SK-N-MC (cell line): ENCODE measurements at regions not wholly inside any gene's neighbourhood (a gene's known extent, or its start where the extent isn't known, plus 50 kb on each side); places are given as distances from the start of the nearest gene placed in this dataset.

Experiments
- DNase-seq: peaks from one replicate; pipeline ENCODE4 v3.0.0-alpha.2; 2011; ENCODE audit warnings: low read depth, low spot score
- H3K27ac ChIP-seq: fragments of 200-600 bp; sonication (generic); 2 replicates; pipeline ENCODE4 v1.5.1; 2016; ENCODE audit warnings: mixed run types
- H3K36me3 ChIP-seq: fragments of 200-600 bp; sonication (generic); 2 replicates; pipeline ENCODE4 v1.6.1; 2017; ENCODE audit warnings: antibody characterized with exemption, low read length, mixed read lengths; ENCODE audit not compliant: insufficient read depth
- H3K4me3 ChIP-seq: fragments of 200-600 bp; sonication (generic); 2 replicates; pipeline ENCODE4 v1.5.1; 2016
- H3K9ac ChIP-seq: fragments of 200-600 bp; sonication (generic); 2 replicates; pipeline ENCODE4 v1.8.0; 2017; ENCODE audit warnings: mixed run types, mixed read lengths; ENCODE audit not compliant: insufficient read length
- H3K9me3 ChIP-seq: fragments of 200-600 bp; sonication (generic); 2 replicates; pipeline ENCODE4 v1.6.1; 2017; ENCODE audit warnings: low read depth, mild to moderate bottlenecking, antibody characterized with exemption, low read length, moderate library complexity, mixed read lengths
- EZH2 ChIP-seq: fragments of 200-600 bp; sonication (generic); IDR thresholded peaks from one replicate; pipeline ENCODE4 v1.6.1; 2017; ENCODE audit warnings: antibody characterized with exemption
- FOXP2 ChIP-seq: optimal IDR thresholded peaks from 2 replicates; pipeline ENCODE3; 2011; ENCODE audit warnings: mild to moderate bottlenecking, moderate library complexity; ENCODE audit not compliant: insufficient read depth; ENCODE audit errors: extremely low read length, control extremely low read depth
- POLR2AphosphoS5 ChIP-seq: IDR thresholded peaks from 2 replicates; pipeline ENCODE4 v1.6.1; 2012; ENCODE audit warnings: mild to moderate bottlenecking, low read depth, low read length, borderline replicate concordance

DNA sequence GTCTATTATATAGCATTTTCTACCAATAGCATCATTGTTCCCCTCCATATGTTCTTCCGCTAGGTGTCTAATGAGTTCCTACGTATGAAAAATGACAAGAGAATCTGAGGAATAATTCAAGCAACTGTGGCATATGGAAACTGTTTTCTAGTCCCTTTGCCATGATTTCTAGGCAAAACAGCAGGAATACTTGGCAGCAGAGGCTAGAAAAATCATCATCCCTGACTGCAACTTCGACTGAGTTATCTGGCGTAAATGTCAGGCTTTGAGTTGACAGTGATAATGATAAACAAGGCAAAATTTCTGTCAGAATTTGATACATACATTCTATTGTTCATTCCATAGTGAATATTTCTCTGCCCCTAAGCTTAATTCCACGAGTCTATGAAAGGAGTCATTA, 572.8 kb upstream of the USP15 start:
- Histone ChIP-seq H3K27ac (no peak overlapping the region), H3K36me3 (no peaks in the 10 kb centered on the region), H3K9ac (no peak overlapping the region), H3K4me3 (no peak overlapping the region), H3K9me3 (no peaks in the 10 kb centered on the region)
- no peak for DNase-seq
- no peak for TF ChIP-seq POLR2AphosphoS5
- no peak for TF ChIP-seq FOXP2

GRCh38 chr12:61694214-61694613, 566.0 kb upstream of the USP15 start:
- Histone ChIP-seq H3K36me3 (peaks cover under 1% of the 10 kb centered on the region; the same call in 1 of the 2 replicates), H3K9ac (no peak overlapping the region), H3K27ac (no peak overlapping the region), H3K4me3 (no peak overlapping the region), H3K9me3 (peaks cover 3% of the 10 kb centered on the region; the same call in 1 of the 2 replicates)
- no peak for DNase-seq
- TF ChIP-seq EZH2 (no peak), POLR2AphosphoS5 (no peak), FOXP2 (no peak)

GRCh38 chr12:61701471-61701870, 558.7 kb upstream of the USP15 start:
- Histone ChIP-seq H3K4me3 (no peak overlapping the region), H3K9me3 (peaks cover under 1% of the 10 kb centered on the region; the same call in 1 of the 2 replicates), H3K27ac (no peak overlapping the region), H3K9ac (no peak overlapping the region), H3K36me3 (peaks cover 8% of the 10 kb centered on the region; the same call in 1 of the 2 replicates)
- TF ChIP-seq EZH2 = no peak
- TF ChIP-seq POLR2AphosphoS5 = no peak
- DNase-seq = no peak

DNA sequence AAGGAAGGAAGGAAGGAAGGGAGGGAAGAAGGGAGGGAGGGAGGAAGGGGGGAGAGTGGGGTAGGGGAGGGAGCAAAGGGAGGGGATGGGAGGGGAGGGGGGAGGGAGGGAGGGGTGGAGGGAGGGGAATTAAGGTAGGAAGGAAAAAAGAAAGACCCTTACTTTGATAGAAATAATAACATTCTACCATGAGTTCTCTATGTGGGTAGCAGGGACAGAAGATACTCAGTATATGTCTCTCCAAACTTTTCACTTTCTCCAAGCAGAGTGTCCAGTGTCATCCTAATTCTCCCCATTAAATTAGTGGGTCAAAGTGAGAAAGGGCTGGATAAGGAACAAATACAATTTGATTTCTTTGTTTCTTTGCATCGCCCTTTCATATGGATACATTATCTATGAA, 553.4 kb upstream of the USP15 start:
- no peak for DNase-seq
- Histone ChIP-seq H3K36me3 (0 out of 2 replicates have a peak, but pooled peaks cover 3% of the 10 kb centered on the region), H3K9ac (peak overlapping the region; percentile 52), H3K27ac (peak overlapping the region; percentile 99), H3K9me3 (no peaks in the 10 kb centered on the region), H3K4me3 (peak overlapping the region; percentile 34)
- TF ChIP-seq EZH2 (no peak), FOXP2 (no peak), POLR2AphosphoS5 (no peak; the same call in 1 of the 2 replicates)

DNA sequence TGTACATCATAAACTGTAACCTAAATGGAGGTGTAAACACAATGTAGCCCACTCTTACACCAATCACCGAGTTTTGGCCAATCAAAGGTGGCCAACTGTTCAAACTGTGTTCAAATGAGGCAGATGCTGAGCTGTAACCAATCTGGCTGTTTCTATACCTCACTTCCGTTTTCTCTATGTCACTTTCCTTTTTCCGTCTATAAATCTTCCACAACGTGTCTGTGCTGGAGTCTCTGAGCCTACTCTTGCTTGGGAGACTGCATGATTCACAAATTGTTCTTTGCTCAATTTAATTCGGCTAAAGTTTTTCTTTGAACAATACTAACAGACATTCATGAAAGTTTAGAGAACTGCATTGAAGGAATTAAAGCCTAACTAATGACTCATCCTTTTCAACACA, 547.1 kb upstream of the USP15 start:
- H3K27ac ChIP-seq = peak overlapping the region; percentile 78
- H3K9me3 ChIP-seq = no peaks in the 10 kb centered on the region
- DNase-seq = no peak
- no peaks in the 10 kb centered on the region for H3K36me3 ChIP-seq
- no peak overlapping the region for H3K9ac ChIP-seq
- TF ChIP-seq POLR2AphosphoS5 (no peak), FOXP2 (no peak), EZH2 (no peak)
- H3K4me3 ChIP-seq = no peak overlapping the region

GRCh38 chr12:61717986-61718385, 542.2 kb upstream of the USP15 start:
- no peak for TF ChIP-seq POLR2AphosphoS5
- TF ChIP-seq EZH2 = no peak
- no peak for TF ChIP-seq FOXP2
- no peak for DNase-seq
- Histone ChIP-seq H3K36me3 (no peaks in the 10 kb centered on the region), H3K9ac (no peak overlapping the region), H3K27ac (no peak overlapping the region), H3K9me3 (no peaks in the 10 kb centered on the region), H3K4me3 (no peak overlapping the region)

DNA sequence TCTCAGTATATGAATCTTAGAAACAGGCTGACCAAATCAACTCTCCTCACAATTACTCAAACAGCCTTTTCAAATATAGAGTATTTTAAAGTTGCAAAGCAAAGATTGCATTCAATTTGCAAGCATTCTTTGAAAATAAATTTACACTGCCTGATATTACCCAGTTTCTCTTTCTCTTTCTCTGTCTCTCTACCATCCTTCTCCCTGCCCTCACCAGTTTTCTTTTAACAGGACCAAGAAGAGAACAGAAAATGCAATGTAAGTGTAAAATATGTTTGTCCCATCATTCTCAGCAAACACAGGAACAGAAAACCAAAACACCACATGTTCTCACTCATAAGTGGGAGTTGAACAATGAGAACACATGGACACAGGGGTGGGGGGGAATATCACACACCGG, 520.3 kb upstream of the USP15 start:
- no peaks in the 10 kb centered on the region for H3K36me3 ChIP-seq
- TF ChIP-seq FOXP2 (no peak), POLR2AphosphoS5 (no peak), EZH2 (no peak)
- no peaks in the 10 kb centered on the region for H3K9me3 ChIP-seq
- no peak overlapping the region for H3K4me3 ChIP-seq
- no peak for DNase-seq
- H3K27ac ChIP-seq = no peak overlapping the region
- no peak overlapping the region for H3K9ac ChIP-seq

- Histone ChIP-seq H3K4me3 (no peak overlapping the region), H3K9ac (no peak overlapping the region), H3K36me3 (no peaks in the 10 kb centered on the region; the same call in 1 of the 2 replicates), H3K27ac (no peak overlapping the region), H3K9me3 (no peaks in the 10 kb centered on the region)
- DNase-seq = no peak
- TF ChIP-seq FOXP2 (no peak), POLR2AphosphoS5 (no peak), EZH2 (no peak)
Observed at GRCh38 chr12:61750604-61751003, 509.6 kb upstream of the USP15 start.

DNA sequence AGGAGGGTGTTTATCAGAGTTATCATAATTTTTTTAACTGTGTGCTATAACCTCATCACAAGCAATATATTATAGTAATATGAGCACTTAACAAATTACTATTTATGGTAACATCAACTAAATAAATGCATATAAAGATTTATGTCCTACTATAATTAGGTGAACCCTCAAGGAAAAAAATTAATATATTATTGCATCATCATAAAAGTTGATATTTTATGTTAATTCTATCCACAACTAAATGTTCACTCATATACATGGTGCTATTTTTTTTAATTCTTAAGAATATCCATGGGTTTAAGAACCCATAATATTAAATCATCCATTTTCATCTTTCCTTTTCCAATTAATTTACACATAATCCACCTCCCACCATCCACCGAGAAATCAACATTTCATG, 506.0 kb upstream of the USP15 start:
- H3K4me3 ChIP-seq = no peak overlapping the region
- DNase-seq = no peak
- no peaks in the 10 kb centered on the region for H3K36me3 ChIP-seq
- no peak overlapping the region for H3K9ac ChIP-seq
- no peak for TF ChIP-seq FOXP2
- TF ChIP-seq EZH2 = no peak
- no peak for TF ChIP-seq POLR2AphosphoS5
- H3K9me3 ChIP-seq = no peaks in the 10 kb centered on the region
- no peak overlapping the region for H3K27ac ChIP-seq
